ENCODE measurements at regions not wholly inside any gene's neighbourhood (a gene's known extent, or its start where the extent isn't known, plus 50 kb on each side); places are given as distances from the start of the nearest gene placed in this dataset.

DNA sequence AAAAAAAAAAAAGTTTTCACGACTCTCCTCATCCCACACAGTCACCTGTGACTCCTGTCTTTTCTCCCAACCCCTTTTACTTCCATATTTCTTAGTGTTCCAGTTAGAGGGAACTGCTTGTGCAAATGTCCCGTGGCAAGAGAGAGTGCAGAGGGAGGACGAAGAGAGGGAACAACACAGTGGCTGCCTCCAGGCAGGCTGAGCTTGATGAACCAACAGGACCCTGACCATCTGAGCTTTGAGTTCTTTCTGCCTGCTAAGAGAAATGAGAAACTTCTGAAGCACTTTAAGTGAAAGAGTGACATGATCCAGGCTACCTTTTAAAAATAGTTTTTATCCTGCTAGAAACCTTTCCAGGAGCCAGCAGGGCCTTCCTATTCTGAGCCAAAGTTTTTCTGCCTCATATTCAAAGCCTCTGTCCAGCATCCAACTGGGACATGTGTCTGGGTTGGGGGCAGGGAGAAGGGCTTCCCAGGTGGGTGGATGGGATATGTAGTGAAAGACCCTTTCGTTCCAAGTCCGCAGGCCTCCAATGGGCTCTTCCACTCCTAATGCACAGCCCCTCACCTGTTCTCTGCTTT is 239.9 kb downstream of the OPA1 start:
- Histone ChIP-seq H2AFZ (ENCODE audit: low read length) (no peak overlapping the region), H4K20me1 (replicated peaks in 1 of 2; ENCODE audit: control insufficient read depth in 1 of 2, insufficient read depth in 2 of 2, low read length in 2 of 2) (no peaks in the 10 kb centered on the region), H3K9ac (replicated peaks in 1 of 4; ENCODE audit: extremely low read depth in 1 of 4, low read depth in 3 of 4, low read length in 3 of 4) (no peak overlapping the region), H2AK5ac (ENCODE audit: low read depth, low read length) (no peak overlapping the region), H3K56ac (replicated peaks; ENCODE audit: insufficient read length, low read depth, low read length) (no peak overlapping the region), H4K5ac (ENCODE audit: insufficient read length, low read depth, low read length) (no peak overlapping the region), H2BK5ac (ENCODE audit: low read depth, low read length) (no peak overlapping the region), H3K79me2 (ENCODE audit: control insufficient read depth in 1 of 2, insufficient read depth in 2 of 2, low read length in 2 of 2) (no peaks in the 10 kb centered on the region), H4K8ac (ENCODE audit: extremely low read depth, insufficient read depth, low read length) (no peak overlapping the region), H3K4me1 (replicated peaks in 1 of 4; ENCODE audit: control insufficient read depth in 3 of 4, insufficient read depth in 4 of 4, low read length in 3 of 4) (peaks cover 0 to 4% (median 2%) of the 10 kb centered on the region in 4 experiments; a peak in 2 of 7 replicates), H3K4me3 (ENCODE audit: extremely low read depth in 1 of 4, insufficient read depth in 2 of 4, low read depth in 3 of 4, low read length in 4 of 4) (no peak overlapping the region), H3K18ac (ENCODE audit: extremely low read depth, low read length) (no peak overlapping the region), H3K14ac (ENCODE audit: insufficient read length) (no peak overlapping the region), H3K23me2 (ENCODE audit: low read depth, low read length) (no peaks in the 10 kb centered on the region), H3K27ac (ENCODE audit: low read depth, low read length) (no peak overlapping the region), H4K91ac (replicated peaks; ENCODE audit: insufficient read length, low read length) (no peak overlapping the region), H3K27me3 (replicated peaks in 1 of 4; ENCODE audit: control insufficient read depth in 3 of 4, extremely low read depth in 1 of 4, insufficient read depth in 3 of 4, low read length in 3 of 4) (no peaks in the 10 kb centered on the region; a peak in 2 of 7 replicates), H3K9me3 (ENCODE audit: insufficient read depth in 2 of 2, low read depth in 1 of 2, low read length in 1 of 2) (no peaks in the 10 kb centered on the region), H3K23ac (ENCODE audit: insufficient read length) (no peak overlapping the region), H2BK20ac (ENCODE audit: low read length) (0 out of 2 replicates have a peak overlapping the region, but pooled peaks have one; percentile 6), H3K4ac (replicated peaks; ENCODE audit: insufficient read length, low read depth, low read length) (no peak overlapping the region), H2BK12ac (ENCODE audit: low read depth, low read length) (no peak overlapping the region), H2BK120ac (replicated peaks; ENCODE audit: low read depth, low read length) (no peak overlapping the region), H2BK15ac (ENCODE audit: low read length) (0 out of 2 replicates have a peak overlapping the region, but pooled peaks have one; percentile 95), H3K36me3 (ENCODE audit: control insufficient read depth in 2 of 4, insufficient read depth in 4 of 4, low read length in 3 of 4) (no peaks in the 10 kb centered on the region), H3K79me1 (ENCODE audit: low read depth, low read length) (no peaks in the 10 kb centered on the region), H3K4me2 (ENCODE audit: insufficient read depth in 1 of 2, low read depth in 2 of 2, low read length in 2 of 2) (no peak overlapping the region)
- 89% methylated on average over 5 of the region's 5 CpGs; no CpG with 5 or more reads in 1 of the 2 experiments for WGBS, 2 experiments (ENCODE audit: extremely low coverage in 1 of 2, insufficient coverage in 1 of 2, insufficient read length in 1 of 2, insufficient replicate concordance in 2 of 2, low coverage in 1 of 2, low lambda C conversion rate in 2 of 2, missing lambda C conversion rate in 1 of 2)
- no peak for DNase-seq (ENCODE audit: low read depth in 1 of 2, low spot score in 2 of 2)
- ChIA-PET POLR2A (ENCODE audit: partially characterized antibody) (no interaction called here), CTCF (ENCODE audit: partially characterized antibody) (interaction anchor here (0.6 to 1.1 kb wide), 3 partner anchors 17 to 762 kb away, joined by 3 to 4 read pairs (median 3); no protein-coding TSS in a partner anchor)
- no peak for FAIRE-seq
- no peak for TF ChIP-seq CTBP2 (IDR thresholded peaks at IDR 0.05; ENCODE audit: borderline replicate concordance, insufficient read depth, insufficient read length, low read length)

All from H1 (cell line).